DND-41 (cell line): ENCODE measurements at regions not wholly inside any gene's neighbourhood (a gene's known extent, or its start where the extent isn't known, plus 50 kb on each side); places are given as distances from the start of the nearest gene placed in this dataset.
"Not testable (repeated sequence)": the region's sequence is repeated elsewhere in the genome, so short reads cannot be mapped to it uniquely, and the experiment has no call there.

Source experiments
- CTCF ChIP-seq: IDR thresholded peaks from 2 replicates; pipeline ENCODE4 v1.5.1; 2012; ENCODE audit warnings: borderline replicate concordance, low read length, moderate library complexity, mild to moderate bottlenecking; ENCODE audit not compliant: poor library complexity, severe bottlenecking; ENCODE audit errors: extremely low read depth
- EZH2 ChIP-seq: IDR thresholded peaks from 3 replicates; pipeline ENCODE4 v1.6.1; 2012; ENCODE audit warnings: borderline replicate concordance, low read depth, mild to moderate bottlenecking, moderate library complexity, low read length, inconsistent platforms; ENCODE audit not compliant: severe bottlenecking

- not testable (repeated sequence) for TF ChIP-seq CTCF, EZH2
Measured at GRCh38 chr13:110041638-110042037, 255.3 kb upstream of the IRS2 start.
